MM.1S (cell line): ENCODE measurements at regions not wholly inside any gene's neighbourhood (a gene's known extent, or its start where the extent isn't known, plus 50 kb on each side); places are given as distances from the start of the nearest gene placed in this dataset.

ENCODE experiments used
- EZH2 ChIP-seq: fragments of 300-600 bp; sonication (generic); optimal IDR thresholded peaks from 2 replicates; pipeline ENCODE3; 2017; ENCODE audit warnings: low read depth, mild to moderate bottlenecking, antibody characterized with exemption, low read length, mixed read lengths
- TF ChIP-seq, protein P1 (sequence below): fragments of 300-600 bp; sonication (generic); IDR thresholded peaks from 2 replicates; pipeline ENCODE4 v1.5.1; 2016; ENCODE audit warnings: antibody characterized with exemption, low read length, mixed read lengths

DNA sequence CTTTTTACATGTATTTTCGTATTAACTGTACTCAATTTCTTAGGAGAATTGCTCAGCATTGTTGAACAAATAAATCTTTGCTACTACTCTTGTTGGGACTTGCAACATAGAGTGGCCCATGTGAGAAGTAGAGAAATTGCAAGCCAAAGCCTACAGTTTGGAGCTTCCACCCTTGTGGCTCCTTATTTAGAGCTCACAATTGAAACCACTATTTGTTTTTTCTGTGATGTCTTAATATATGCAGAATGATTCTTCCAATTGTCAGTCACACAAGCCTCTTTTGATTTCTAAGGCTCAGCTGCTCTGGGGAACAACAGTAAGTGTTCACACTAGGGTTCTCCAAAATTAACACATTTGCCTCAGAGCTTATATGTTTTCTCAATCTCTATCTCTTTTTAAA is 60.2 kb upstream of the GALNT13 start:
- TF ChIP-seq, protein P1, sequence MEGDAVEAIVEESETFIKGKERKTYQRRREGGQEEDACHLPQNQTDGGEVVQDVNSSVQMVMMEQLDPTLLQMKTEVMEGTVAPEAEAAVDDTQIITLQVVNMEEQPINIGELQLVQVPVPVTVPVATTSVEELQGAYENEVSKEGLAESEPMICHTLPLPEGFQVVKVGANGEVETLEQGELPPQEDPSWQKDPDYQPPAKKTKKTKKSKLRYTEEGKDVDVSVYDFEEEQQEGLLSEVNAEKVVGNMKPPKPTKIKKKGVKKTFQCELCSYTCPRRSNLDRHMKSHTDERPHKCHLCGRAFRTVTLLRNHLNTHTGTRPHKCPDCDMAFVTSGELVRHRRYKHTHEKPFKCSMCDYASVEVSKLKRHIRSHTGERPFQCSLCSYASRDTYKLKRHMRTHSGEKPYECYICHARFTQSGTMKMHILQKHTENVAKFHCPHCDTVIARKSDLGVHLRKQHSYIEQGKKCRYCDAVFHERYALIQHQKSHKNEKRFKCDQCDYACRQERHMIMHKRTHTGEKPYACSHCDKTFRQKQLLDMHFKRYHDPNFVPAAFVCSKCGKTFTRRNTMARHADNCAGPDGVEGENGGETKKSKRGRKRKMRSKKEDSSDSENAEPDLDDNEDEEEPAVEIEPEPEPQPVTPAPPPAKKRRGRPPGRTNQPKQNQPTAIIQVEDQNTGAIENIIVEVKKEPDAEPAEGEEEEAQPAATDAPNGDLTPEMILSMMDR: no peak
- TF ChIP-seq EZH2: no peak
